HEK293 (cell line): ENCODE measurements at regions not wholly inside any gene's neighbourhood (a gene's known extent, or its start where the extent isn't known, plus 50 kb on each side); places are given as distances from the start of the nearest gene placed in this dataset.

Experiments used
- CTCF ChIA-PET: fragments of 350-600 bp; formaldehyde crosslinking; extraction: SDS; loops from one replicate; lab custom pipeline; 2021; ENCODE audit warnings: antibody characterized with exemption; lab: Yijun Ruan, JAX
- POLR2A ChIA-PET: fragments of 300-600 bp; formaldehyde crosslinking; extraction: SDS; loops from one replicate; lab custom pipeline; 2020; ENCODE audit warnings: antibody characterized with exemption, inconsistent platforms; lab: Yijun Ruan, JAX
- H3K27ac ChIP-seq: fragments of 200-500 bp; sonication (Bioruptor generic); 2 replicates; pipeline ENCODE4 v1.5.1; 2014; ENCODE audit warnings: low read depth, low read length, control low read depth, inconsistent platforms; ENCODE audit errors: extremely low read depth
- H3K36me3 ChIP-seq, 2 experiments: fragments of 200-500 bp in 1 of 2; sonication (Bioruptor generic) in 1 of 2; 1 replicate in 1 of 2; 2 replicates in 1 of 2; pipeline ENCODE4 v1.5.1; 2014 to 2017; ENCODE audit warnings: inconsistent platforms in 2 of 2, low read length in 2 of 2; ENCODE audit not compliant: control insufficient read depth in 2 of 2, insufficient read depth in 1 of 2
- H3K4me1 ChIP-seq: fragments of 200-500 bp; sonication (Bioruptor generic); 2 replicates; pipeline ENCODE4 v1.5.1; 2014; ENCODE audit warnings: mild to moderate bottlenecking, low read length, inconsistent platforms; ENCODE audit not compliant: control insufficient read depth, insufficient read depth
- H3K4me3 ChIP-seq: 2 replicates; pipeline ENCODE4 v1.5.1; 2011; ENCODE audit warnings: low read depth, mild to moderate bottlenecking, control low read depth, low read length, moderate library complexity
- H3K9me3 ChIP-seq: fragments of 200-500 bp; sonication (Bioruptor generic); 2 replicates; pipeline ENCODE4 v1.5.1; 2014; ENCODE audit warnings: low read depth, low read length, inconsistent platforms; ENCODE audit not compliant: control insufficient read depth, insufficient read depth
- ELK4 ChIP-seq: IDR thresholded peaks from 2 replicates; pipeline ENCODE4 v1.6.1; 2011; ENCODE audit warnings: mild to moderate bottlenecking, low read depth, low read length, borderline replicate concordance
- IKZF3 ChIP-seq: fragments of 450-650 bp; IDR thresholded peaks from 2 replicates; pipeline ENCODE4 v1.5.0; 2018; ENCODE audit warnings: missing biosample characterization, mild to moderate bottlenecking, missing genetic modification characterization, moderate library complexity
- MZF1 ChIP-seq: fragments of 450-650 bp; formaldehyde crosslinking; IDR thresholded peaks from 2 replicates; pipeline ENCODE4 v1.5.1; 2017; ENCODE audit warnings: missing biosample characterization, missing genetic modification characterization, borderline replicate concordance
- PBX3 ChIP-seq: sonication (generic); formaldehyde crosslinking; IDR thresholded peaks from 2 replicates; pipeline ENCODE4 v1.8.1; 2022; ENCODE audit warnings: mild to moderate bottlenecking, moderate library complexity, missing genetic modification reagents
- PRDM2 ChIP-seq: fragments of 450-650 bp; formaldehyde crosslinking; IDR thresholded peaks from 2 replicates; pipeline ENCODE4 v1.5.1; 2016; ENCODE audit warnings: missing biosample characterization, missing genetic modification characterization, borderline replicate concordance
- PRDM4 ChIP-seq: fragments of 450-650 bp; formaldehyde crosslinking; IDR thresholded peaks from 2 replicates; pipeline ENCODE4 v1.5.1; 2017; ENCODE audit warnings: missing biosample characterization, missing genetic modification characterization
- SETDB1 ChIP-seq: IDR thresholded peaks from one replicate; pipeline ENCODE4 v1.6.1; 2017; ENCODE audit warnings: mild to moderate bottlenecking, low read length, moderate library complexity, mixed read lengths; ENCODE audit not compliant: insufficient read length
- ZNF121 ChIP-seq: fragments of 450-650 bp; formaldehyde crosslinking; IDR thresholded peaks from 2 replicates; pipeline ENCODE4 v1.5.1; 2016; ENCODE audit warnings: missing biosample characterization, missing genetic modification characterization
- ZNF140 ChIP-seq: fragments of 450-650 bp; formaldehyde crosslinking; IDR thresholded peaks from 2 replicates; pipeline ENCODE4 v1.5.1; 2016; ENCODE audit warnings: missing biosample characterization, missing genetic modification characterization
- ZNF248 ChIP-seq: fragments of 450-650 bp; formaldehyde crosslinking; IDR thresholded peaks from 2 replicates; pipeline ENCODE4 v1.5.1; 2017; ENCODE audit warnings: missing biosample characterization, missing genetic modification characterization
- ZNF302 ChIP-seq: fragments of 450-650 bp; formaldehyde crosslinking; IDR thresholded peaks from 2 replicates; pipeline ENCODE4 v1.5.1; 2016; ENCODE audit warnings: missing biosample characterization, missing genetic modification characterization, low read depth
- ZNF324 ChIP-seq: fragments of 450-650 bp; formaldehyde crosslinking; IDR thresholded peaks from 2 replicates; pipeline ENCODE4 v1.5.1; 2016; ENCODE audit warnings: missing biosample characterization, missing genetic modification characterization
- ZNF394 ChIP-seq: fragments of 450-650 bp; formaldehyde crosslinking; IDR thresholded peaks from 2 replicates; pipeline ENCODE4 v1.5.1; 2016; ENCODE audit warnings: missing biosample characterization, missing genetic modification characterization, mild to moderate bottlenecking, moderate library complexity, borderline replicate concordance
- ZNF426 ChIP-seq: fragments of 450-650 bp; formaldehyde crosslinking; IDR thresholded peaks from 2 replicates; pipeline ENCODE4 v1.5.1; 2017; ENCODE audit warnings: missing biosample characterization, missing genetic modification characterization, mild to moderate bottlenecking, inconsistent platforms, moderate library complexity
- ZNF433 ChIP-seq: fragments of 450-650 bp; formaldehyde crosslinking; IDR thresholded peaks from 2 replicates; pipeline ENCODE4 v1.5.1; 2016; ENCODE audit warnings: missing biosample characterization, missing genetic modification characterization, low read depth
- ZNF629 ChIP-seq: fragments of 450-650 bp; formaldehyde crosslinking; IDR thresholded peaks from 2 replicates; pipeline ENCODE4 v1.5.1; 2017; ENCODE audit warnings: missing biosample characterization, missing genetic modification characterization
- ZNF645 ChIP-seq: fragments of 450-650 bp; formaldehyde crosslinking; IDR thresholded peaks from 2 replicates; pipeline ENCODE4; 2016; ENCODE audit warnings: missing biosample characterization, missing genetic modification characterization
- ZNF777 ChIP-seq: fragments of 450-650 bp; formaldehyde crosslinking; IDR thresholded peaks from 2 replicates; pipeline ENCODE4 v1.5.1; 2017; ENCODE audit warnings: missing biosample characterization, missing genetic modification characterization, borderline replicate concordance
- ZNF792 ChIP-seq: fragments of 450-650 bp; formaldehyde crosslinking; IDR thresholded peaks from 2 replicates; pipeline ENCODE4 v1.5.1; 2016; ENCODE audit warnings: missing biosample characterization, missing genetic modification characterization

GRCh38 chr2:128444121-128444771, 125.6 kb upstream of the HS6ST1 start:
- POLR2A ChIA-PET, result no interaction called here
- no peak overlapping the region for H3K27ac ChIP-seq

More at GRCh38 chr2:128444121-128444771, 125.6 kb upstream of the HS6ST1 start:
- Histone ChIP-seq H3K4me1 (no peaks in the 10 kb centered on the region), H3K9me3 (no peaks in the 10 kb centered on the region), H3K4me3 (no peak overlapping the region), H3K36me3 (no peaks in the 10 kb centered on the region)
- TF ChIP-seq ZNF121 (tag by site-specific recombination) (no peak), MZF1 (tag by site-specific recombination) (no peak), ZNF426 (tag by site-specific recombination) (no peak), ZNF140 (no peak), ZNF777 (tag by site-specific recombination) (no peak), PBX3 (no peak), ZNF629 (tag by site-specific recombination) (no peak), ZNF792 (no peak), ELK4 (no peak), ZNF248 (no peak), ZNF645 (tag by site-specific recombination) (no peak), SETDB1 (no peak), ZNF302 (tag by site-specific recombination) (no peak), ZNF324 (no peak), PRDM4 (tag by site-specific recombination) (no peak), IKZF3 (tag by site-specific recombination) (no peak), PRDM2 (no peak), ZNF433 (tag by site-specific recombination) (no peak), ZNF394 (tag by site-specific recombination) (no peak)
- CTCF ChIA-PET, result no interaction called here
